ENCODE measurements at regions not wholly inside any gene's neighbourhood (a gene's known extent, or its start where the extent isn't known, plus 50 kb on each side); places are given as distances from the start of the nearest gene placed in this dataset.
A peak's percentile ranks its signal among the peaks of the same experiment; 100 is the strongest.

DNA sequence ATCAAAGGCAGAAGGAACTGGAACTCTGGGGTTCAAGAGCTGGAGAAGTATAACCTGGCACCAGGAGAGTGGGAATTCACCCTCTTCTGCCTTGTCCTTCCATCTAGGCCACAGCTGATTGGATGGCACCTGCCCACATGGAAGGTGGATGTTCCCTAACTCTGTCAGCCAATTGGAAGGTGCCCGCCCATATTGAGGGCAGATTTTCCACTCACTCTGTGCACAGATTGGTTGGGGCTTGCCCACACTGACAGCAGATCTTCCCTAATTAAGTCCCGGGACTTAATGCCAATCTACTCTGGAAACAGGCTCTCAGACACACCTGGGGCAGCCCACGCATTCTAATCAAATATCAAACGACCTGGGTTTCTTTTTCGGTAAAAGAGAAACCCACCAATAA lies 1142.3 kb upstream of the CELF2 start:
- no peak for DNase-seq (ENCODE audit: low read depth, low spot score)

DNA sequence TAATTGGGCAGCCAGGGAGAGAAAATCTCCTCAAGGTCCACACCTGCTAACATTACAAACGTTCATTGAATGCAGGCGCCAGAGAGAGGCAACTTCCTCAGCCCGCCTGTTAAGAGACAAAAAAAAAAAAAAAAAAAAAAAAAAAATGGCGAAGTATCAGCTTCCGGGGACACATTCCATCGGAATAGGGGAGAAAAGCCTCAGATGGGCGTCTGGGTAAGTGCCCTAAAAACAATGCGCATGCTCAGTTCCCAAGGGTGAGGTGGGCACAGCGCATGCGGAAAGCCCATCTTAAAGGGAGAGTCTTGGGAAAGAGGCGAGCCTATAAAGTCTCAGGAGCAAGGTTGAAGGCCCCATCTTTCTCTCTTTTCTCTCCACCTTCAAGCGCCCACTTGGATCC lies 1139.7 kb upstream of the CELF2 start:
- DNase-seq (ENCODE audit: low read depth, low spot score): no peak

GRCh38 chr10:9878383-9878782 lies 1139.3 kb upstream of the CELF2 start:
- no peak for DNase-seq (ENCODE audit: low read depth, low spot score)

GRCh38 chr10:9885761-9886160 lies 1131.9 kb upstream of the CELF2 start:
- DNase-seq (ENCODE audit: low read depth, low spot score): no peak

DNA sequence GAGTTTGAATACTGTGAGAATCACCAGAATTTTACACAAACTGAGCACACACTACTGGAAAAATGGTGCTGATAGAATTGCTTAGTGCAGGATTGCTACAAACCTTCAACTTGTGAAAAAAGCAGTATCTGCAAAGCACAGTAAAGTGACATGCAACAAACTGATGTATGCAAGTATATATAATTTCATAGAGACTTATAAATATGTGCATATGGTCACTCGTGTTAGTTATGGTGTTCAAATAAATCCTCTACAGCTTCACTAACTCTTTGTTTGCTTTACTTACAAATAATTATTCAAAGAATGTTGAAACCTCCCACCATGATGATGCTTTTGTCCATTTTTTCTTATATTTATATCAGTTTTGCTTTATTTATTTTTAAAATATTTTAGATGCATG lies 1130.9 kb upstream of the CELF2 start:
- DNase-seq (ENCODE audit: low read depth, low spot score): no peak

DNA sequence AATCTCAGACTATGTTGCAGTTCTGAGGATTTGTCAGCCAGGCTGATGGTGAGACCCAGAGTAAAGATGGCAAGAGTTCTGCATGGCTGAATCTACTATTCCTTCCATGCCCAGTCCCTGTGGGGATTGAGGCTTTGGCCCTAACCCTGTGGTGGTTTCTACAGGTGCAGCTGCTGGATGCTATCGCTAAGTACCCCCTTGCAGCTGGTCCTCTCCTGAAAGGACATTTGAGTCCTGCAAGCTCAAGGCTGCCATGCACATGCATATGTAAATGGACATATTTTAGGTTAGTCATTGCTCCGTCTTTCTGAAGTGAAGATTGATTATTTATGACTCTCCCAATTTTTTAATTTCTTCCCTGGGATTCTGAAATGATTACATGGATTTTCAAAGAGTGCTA lies 1122.2 kb upstream of the CELF2 start:
- peak; percentile 16 for DNase-seq (ENCODE audit: low read depth, low spot score)

DNA sequence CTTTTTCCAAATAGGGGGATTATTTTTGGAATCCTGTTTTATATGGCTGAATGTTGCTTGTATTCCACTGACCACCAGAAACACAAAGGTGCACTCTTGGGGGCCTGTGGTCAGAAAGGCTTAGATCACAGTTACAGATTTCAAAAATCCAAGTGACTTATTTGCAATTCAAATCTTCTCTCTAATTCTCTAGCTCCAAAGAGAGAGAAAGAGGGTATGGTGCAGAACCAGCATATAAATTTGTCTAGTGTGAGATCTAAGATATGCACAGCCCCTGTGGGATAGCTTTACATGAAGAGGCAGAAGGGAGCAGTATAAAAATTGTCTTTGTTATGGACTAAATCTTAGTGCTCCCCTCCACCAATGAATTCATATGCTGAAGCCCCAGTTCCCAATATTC lies 1121.7 kb upstream of the CELF2 start:
- peak; percentile 50 for DNase-seq (ENCODE audit: low read depth, low spot score)

DNA sequence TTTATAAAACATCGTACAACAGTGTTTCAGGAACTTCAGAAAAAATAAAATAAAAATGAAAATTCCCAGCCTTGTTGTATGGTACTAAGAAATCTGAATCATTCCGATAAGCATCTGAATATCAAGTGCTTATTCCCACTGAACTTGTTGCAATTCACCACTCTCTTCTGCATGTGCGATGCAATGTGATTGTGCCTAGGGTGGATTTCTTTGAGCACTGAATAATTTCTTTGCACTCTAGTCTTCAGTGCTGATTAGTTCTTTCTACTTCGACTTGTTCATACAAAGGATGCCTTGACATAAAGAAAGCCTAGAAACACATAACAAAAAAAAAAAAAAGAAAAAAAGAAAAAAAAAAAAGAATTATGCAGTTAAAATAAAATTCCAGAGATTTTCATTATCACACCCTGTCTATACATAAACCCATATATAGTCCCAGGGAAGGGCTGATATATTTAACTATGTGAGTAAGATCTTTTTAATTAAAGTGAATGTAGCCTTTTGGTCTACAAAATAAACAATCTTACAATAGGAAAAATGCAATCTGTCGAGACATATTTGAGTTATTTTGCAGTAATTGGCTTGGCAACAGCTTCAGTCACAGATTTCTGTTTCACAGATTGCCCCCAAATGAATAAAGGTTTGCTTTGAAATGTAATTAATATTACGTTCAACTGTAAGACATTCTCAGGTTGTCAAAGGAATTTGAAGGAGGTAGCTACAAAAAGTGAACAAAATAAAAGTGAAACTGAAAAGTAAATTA lies 1118.9 kb upstream of the CELF2 start:
- DNase-seq (ENCODE audit: low read depth, low spot score): peak; percentile 13

- no peak for DNase-seq (ENCODE audit: low read depth, low spot score)
These were observed 1116.9 kb upstream of the CELF2 start for GRCh38 chr10:9900751-9901150.

GRCh38 chr10:9901971-9902370 lies 1115.7 kb upstream of the CELF2 start:
- no peak for DNase-seq (ENCODE audit: low read depth, low spot score)

DNA sequence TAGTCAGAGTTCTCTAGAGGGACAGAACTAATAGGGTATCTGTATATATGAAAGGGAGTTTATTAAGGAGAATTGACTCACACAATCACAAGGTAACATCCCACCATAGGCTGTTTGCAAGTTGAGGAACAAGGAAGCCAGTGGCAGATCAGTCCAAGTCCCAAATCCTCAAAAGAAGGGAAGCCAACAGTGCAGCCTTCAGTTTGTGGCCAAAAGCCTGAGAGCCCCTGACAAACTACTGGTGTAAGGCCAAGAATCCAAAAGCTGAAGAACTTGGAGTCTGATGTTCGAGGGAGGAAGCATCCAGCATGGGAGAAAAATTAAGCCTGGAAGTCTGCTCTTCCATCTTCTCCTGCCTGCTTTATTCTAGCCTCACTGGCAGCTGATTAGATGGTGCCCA lies 1107.2 kb upstream of the CELF2 start:
- DNase-seq (ENCODE audit: low read depth, low spot score): no peak

DNA sequence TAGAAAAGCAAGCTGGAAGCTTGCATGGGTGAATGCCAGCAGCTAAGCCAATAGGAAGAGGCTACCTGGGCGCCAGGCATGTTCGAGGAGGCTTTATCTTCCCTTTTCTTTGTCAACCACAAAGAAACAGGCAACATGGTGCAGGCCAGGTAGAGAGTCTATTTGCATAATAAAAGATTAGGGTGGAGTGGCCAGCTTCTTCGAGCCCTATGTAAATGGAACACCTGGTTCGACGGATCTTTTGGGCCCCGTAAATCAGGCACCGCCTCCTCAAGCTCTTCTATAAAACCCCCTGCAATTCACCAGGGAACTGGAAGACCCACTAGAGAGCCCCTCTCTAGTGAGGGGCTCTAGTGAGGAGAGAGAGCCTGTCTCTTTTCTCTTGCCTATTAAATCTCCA lies 1106.2 kb upstream of the CELF2 start:
- DNase-seq (ENCODE audit: low read depth, low spot score): no peak

DNA sequence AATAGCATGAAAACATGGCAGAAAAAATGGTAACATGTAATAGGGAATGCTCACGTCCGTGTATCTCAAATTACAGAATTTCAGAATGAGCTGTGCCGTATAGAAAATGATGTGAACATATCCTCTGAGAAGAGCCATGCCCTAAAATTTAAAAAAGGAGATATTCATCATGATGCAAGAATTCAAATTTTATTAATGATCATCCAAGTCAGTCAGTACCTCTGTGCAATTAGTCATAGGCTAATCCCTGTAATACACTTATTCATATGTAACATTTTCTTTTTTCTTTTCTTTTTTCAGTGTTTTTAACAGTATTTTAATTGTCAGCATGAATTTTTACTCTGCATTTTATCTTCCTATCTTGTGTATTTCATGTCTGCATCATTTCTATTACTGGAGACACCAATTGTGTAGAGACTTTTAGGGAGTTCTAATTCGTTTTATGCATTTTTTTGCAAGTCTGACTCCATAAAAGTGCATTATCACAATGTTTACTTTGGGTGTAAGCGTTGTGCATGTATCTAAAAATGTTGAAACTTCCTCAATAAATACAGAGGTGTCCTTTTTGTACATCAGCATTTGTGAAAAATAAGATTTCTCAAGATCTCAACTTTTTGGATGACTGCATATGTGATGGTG lies 1103.7 kb upstream of the CELF2 start:
- no peak for DNase-seq (ENCODE audit: low read depth, low spot score)

GRCh38 chr10:9921544-9921943 lies 1096.1 kb upstream of the CELF2 start:
- DNase-seq (ENCODE audit: low read depth, low spot score): no peak

DNA sequence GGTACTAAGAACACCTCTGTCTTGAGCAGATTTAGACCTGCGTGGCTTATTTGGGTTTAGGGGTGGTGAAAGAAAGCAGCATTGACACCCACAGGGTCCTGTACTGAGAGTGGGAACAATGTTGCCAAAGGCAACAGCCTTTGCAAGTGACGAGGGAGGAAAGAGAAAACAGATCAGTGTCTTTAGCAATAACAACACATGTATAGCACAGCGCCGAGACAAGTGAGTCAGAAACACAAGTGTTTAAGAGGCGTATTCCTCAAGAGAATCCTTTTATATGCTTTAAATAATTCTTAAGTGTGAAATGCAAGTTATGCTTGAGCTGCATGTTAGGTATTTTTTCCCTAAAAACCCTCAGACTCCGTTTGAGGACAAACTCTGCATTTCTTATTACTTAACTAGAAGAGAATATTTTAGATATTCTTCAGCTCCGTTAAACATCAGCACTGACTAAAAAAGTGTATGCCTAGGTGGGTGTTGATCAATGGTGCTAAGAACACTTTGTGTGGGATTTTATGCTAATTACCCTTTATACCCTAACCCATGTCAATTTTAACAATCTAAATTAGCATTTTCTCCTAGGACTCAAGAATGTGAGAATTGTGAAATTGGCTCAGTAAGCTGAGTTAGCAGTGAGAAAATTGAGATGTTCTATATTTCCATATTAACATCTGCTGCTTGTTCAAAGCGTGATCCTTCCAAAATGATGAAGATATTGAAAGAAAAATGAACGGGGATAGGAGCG lies 1095.4 kb upstream of the CELF2 start:
- peak; percentile 9 for DNase-seq (ENCODE audit: low read depth, low spot score)

DNA sequence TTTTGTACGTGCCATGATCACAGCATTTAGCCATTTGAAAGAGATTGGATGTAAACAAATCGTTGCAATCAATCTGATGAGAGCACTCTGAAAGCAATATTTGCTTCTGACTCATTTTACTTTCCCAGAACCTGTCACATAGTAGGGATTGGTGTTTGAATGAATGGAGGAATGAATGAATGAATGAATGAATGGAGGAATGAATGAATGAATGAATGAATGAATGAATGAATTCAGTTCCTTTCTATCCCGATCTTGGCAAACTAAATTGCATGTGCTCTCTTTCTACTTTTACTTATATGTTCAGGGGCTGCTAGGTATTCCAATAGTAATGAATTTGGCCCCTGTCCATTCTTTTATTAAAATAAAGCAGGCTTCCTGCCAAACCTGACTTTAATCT lies 1091.7 kb upstream of the CELF2 start:
- DNase-seq (ENCODE audit: low read depth, low spot score): no peak

GRCh38 chr10:9926881-9927280 lies 1090.8 kb upstream of the CELF2 start:
- no peak for DNase-seq (ENCODE audit: low read depth, low spot score)

DNA sequence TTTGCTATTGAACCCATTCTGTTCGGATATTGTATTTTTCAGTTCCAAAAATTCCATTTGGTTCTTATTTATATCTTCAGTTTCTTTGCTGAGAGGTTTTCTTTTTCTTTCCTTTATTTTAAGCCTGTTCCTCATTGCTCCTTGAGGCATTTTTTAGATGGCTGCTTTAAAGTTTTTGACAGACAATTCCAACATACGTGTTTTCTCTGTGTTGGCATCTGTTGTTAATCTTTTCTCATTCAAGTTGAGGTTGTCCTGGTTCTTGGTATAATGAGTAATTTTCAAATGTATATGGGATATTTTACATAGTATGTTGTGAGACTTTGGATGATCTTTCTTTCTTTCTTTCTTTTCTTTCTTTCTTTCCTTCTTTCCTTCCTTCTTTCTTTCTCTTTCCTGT lies 1078.0 kb upstream of the CELF2 start:
- DNase-seq (ENCODE audit: low read depth, low spot score): no peak

DNA sequence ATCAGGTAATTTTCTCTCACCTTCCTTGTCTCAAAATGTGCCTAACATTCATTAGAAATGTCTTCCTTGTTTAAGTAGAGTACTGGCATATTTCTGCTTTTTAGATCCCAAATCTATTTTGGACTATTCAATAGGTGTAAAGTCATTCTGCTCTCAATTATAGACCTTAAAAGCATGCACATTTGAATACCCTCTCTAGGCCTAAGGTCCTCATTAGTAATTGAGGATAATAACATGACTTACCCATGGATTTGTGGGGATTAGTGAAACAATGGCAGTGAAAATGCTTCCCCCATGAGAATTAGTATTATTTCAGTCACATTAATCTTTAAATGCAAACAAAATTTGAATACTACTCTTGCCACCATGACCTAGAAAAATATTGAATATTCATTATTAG lies 1073.0 kb upstream of the CELF2 start:
- no peak for DNase-seq (ENCODE audit: low read depth, low spot score)

DNA sequence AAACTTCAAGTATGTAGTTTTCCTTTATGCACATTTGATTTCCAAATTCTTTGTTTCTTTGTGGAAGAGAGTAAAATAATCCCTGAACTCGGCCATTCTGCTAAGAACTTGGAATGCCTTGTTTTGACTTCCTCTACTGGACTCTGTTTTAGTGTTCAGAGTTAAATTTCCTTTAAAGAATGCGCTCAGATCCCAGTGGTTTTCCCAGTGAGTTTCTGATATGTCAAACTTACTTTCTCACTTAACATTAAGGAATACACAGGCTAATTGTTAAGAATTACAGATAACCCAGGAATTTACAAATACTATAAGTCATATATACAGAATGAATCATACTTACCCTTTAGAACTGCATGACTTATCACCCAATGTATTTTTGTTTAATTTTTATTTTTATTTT lies 1067.6 kb upstream of the CELF2 start:
- DNase-seq (ENCODE audit: low read depth, low spot score): peak; percentile 4

- DNase-seq (ENCODE audit: low read depth, low spot score): no peak
These were observed 1066.0 kb upstream of the CELF2 start for GRCh38 chr10:9951481-9952257.

DNA sequence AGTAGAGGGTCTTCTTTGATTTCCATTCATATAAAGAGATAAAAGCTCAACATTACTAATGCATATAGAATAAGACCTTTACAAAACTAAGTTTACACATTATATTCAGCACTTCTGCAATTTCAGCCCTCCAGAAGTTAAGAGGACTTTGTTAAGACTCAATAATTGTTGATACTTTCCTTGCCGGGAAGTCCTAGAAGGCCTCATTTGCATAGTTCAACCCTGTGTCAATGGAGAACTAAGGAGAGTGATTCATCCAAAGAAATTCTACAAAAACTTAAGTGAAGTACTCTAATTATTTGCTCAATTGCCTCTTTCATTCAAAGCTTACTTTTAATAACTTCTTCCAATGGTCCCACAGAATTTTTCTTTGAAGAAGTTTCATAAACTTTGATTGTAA lies 1060.3 kb upstream of the CELF2 start:
- peak; percentile 84 for DNase-seq (ENCODE audit: low read depth, low spot score)
